ENCODE measurements at regions not wholly inside any gene's neighbourhood (a gene's known extent, or its start where the extent isn't known, plus 50 kb on each side); places are given as distances from the start of the nearest gene placed in this dataset.

- Histone ChIP-seq H3K36me3 (ENCODE audit: control insufficient read depth in 1 of 2, insufficient read depth in 2 of 2, low read length in 2 of 2) (no peaks in the 10 kb centered on the region), H3K9ac (ENCODE audit: low read length) (no peak overlapping the region), H3K9me3 (ENCODE audit: control insufficient read depth in 1 of 2, insufficient read depth in 1 of 2, low read depth in 1 of 2, low read length in 2 of 2) (no peaks in the 10 kb centered on the region), H3K4me1 (ENCODE audit: control insufficient read depth in 1 of 2, insufficient read depth in 2 of 2, low read length in 2 of 2) (peaks cover 0 to 3% of the 10 kb centered on the region in 2 experiments; a peak in 1 of 4 replicates), H3K4me3 (replicated peaks in 1 of 2; ENCODE audit: low read depth in 1 of 2, low read length in 2 of 2) (no peak overlapping the region), H3K9me2 (ENCODE audit: insufficient read depth) (no peaks in the 10 kb centered on the region), H3K27me3 (ENCODE audit: insufficient read depth, low read length) (no peaks in the 10 kb centered on the region), H3K79me2 (ENCODE audit: insufficient read depth, low read length) (no peaks in the 10 kb centered on the region), H3K27ac (ENCODE audit: low read depth, low read length) (no peak overlapping the region), H4K20me1 (ENCODE audit: insufficient read depth) (no peaks in the 10 kb centered on the region), H2AFZ (ENCODE audit: low read depth, low read length, poor library complexity, severe bottlenecking) (no peak overlapping the region), H3K4me2 (ENCODE audit: low read length) (no peak overlapping the region)
- no TSS peak for BruUV-seq (replicated peaks)
- ChIA-PET POLR2A (no interaction called here), RAD21 (ENCODE audit: low non-redundant PET in 1 of 2, low total read pairs in 2 of 2, uncharacterized antibody in 2 of 2, unreplicated experiment in 2 of 2) (no interaction called here), CTCF (no interaction called here)
- DNase-seq (ENCODE audit: low read depth, low spot score) (no peak), ATAC-seq (no peak)
- no peak for TF ChIP-seq SP1 (IDR thresholded peaks at IDR 0.05; ENCODE audit: low read depth)
- TF ChIP-seq POLR2AphosphoS5 (IDR thresholded peaks at IDR 0.05; ENCODE audit: low read depth, low read length): no peak
- no peak for TF ChIP-seq POLR2A (IDR thresholded peaks at IDR 0.05; ENCODE audit: borderline replicate concordance, extremely low read depth, insufficient read depth, insufficient read length)
- TF ChIP-seq ZFX (IDR thresholded peaks at IDR 0.05): no peak
- no peak for TF ChIP-seq YY1 (IDR thresholded peaks at IDR 0.05; ENCODE audit: extremely low read depth, insufficient replicate concordance, low read depth, low read length)
- TF ChIP-seq JUND (IDR thresholded peaks at IDR 0.05): no peak
- no peak for TF ChIP-seq CBX3 (IDR thresholded peaks at IDR 0.05; ENCODE audit: low read depth)
- TF ChIP-seq EZH2 (IDR thresholded peaks at IDR 0.05): no peak
- intact Hi-C loops (cut with micrococcal nuclease): no loop called here
Observed at GRCh38 chrX:21171181-21171580, 203.0 kb upstream of the CNKSR2 start.

GRCh38 chrX:21174439-21174838, 199.8 kb upstream of the CNKSR2 start:
- CTCF ChIA-PET: no interaction called here
- ATAC-seq: no peak
- no peaks in the 10 kb centered on the region for H3K27me3 ChIP-seq (ENCODE audit: insufficient read depth, low read length)
- TF ChIP-seq JUND (IDR thresholded peaks at IDR 0.05) (no peak), SRF (IDR thresholded peaks at IDR 0.05; ENCODE audit: low read depth) (no peak), REST (IDR thresholded peaks at IDR 0.05; ENCODE audit: low read depth) (no peak), ATF3 (IDR thresholded peaks at IDR 0.05) (no peak), EGR1 (IDR thresholded peaks at IDR 0.05; ENCODE audit: low read depth) (no peak), ELF1 (IDR thresholded peaks at IDR 0.05; ENCODE audit: borderline replicate concordance, low read depth) (no peak), POLR2A (IDR thresholded peaks at IDR 0.05; ENCODE audit: borderline replicate concordance, extremely low read depth, insufficient read depth, insufficient read length) (no peak), SIN3A (IDR thresholded peaks at IDR 0.05; ENCODE audit: low read depth) (no peak), MAX (IDR thresholded peaks at IDR 0.05) (no peak), CBX3 (IDR thresholded peaks at IDR 0.05; ENCODE audit: low read depth) (no peak), FOSL1 (IDR thresholded peaks at IDR 0.05; ENCODE audit: low read depth) (no peak), ZNF274 (IDR thresholded peaks at IDR 0.05; ENCODE audit: low read depth, low read length) (no peak), SP1 (IDR thresholded peaks at IDR 0.05; ENCODE audit: low read depth) (no peak), YY1 (IDR thresholded peaks at IDR 0.05; ENCODE audit: extremely low read depth, insufficient replicate concordance, low read depth, low read length) (no peak), EZH2 (IDR thresholded peaks at IDR 0.05) (no peak)

More at GRCh38 chrX:21174439-21174838, 199.8 kb upstream of the CNKSR2 start:
- H3K4me3 ChIP-seq (replicated peaks in 1 of 2; ENCODE audit: low read depth in 1 of 2, low read length in 2 of 2): no peak overlapping the region
- RAD21 ChIA-PET (ENCODE audit: low non-redundant PET in 1 of 2, low total read pairs in 2 of 2, uncharacterized antibody in 2 of 2, unreplicated experiment in 2 of 2): no interaction called here
- intact Hi-C loops (cut with micrococcal nuclease): no loop called here
- POLR2A ChIA-PET: no interaction called here
- no peaks in the 10 kb centered on the region for H4K20me1 ChIP-seq (ENCODE audit: insufficient read depth)
- H3K79me2 ChIP-seq (ENCODE audit: insufficient read depth, low read length): no peaks in the 10 kb centered on the region
- H2AFZ ChIP-seq (ENCODE audit: low read depth, low read length, poor library complexity, severe bottlenecking): no peak overlapping the region
- H3K9me2 ChIP-seq (ENCODE audit: insufficient read depth): no peaks in the 10 kb centered on the region
- H3K36me3 ChIP-seq (ENCODE audit: control insufficient read depth in 1 of 2, insufficient read depth in 2 of 2, low read length in 2 of 2): no peaks in the 10 kb centered on the region
- no peak overlapping the region for H3K4me2 ChIP-seq (ENCODE audit: low read length)
- DNase-seq (ENCODE audit: low read depth, low spot score): no peak
- no TSS peak for BruUV-seq (replicated peaks)
- H3K27ac ChIP-seq (ENCODE audit: low read depth, low read length): no peak overlapping the region
- H3K9me3 ChIP-seq (ENCODE audit: control insufficient read depth in 1 of 2, insufficient read depth in 1 of 2, low read depth in 1 of 2, low read length in 2 of 2): no peaks in the 10 kb centered on the region
- H3K9ac ChIP-seq (ENCODE audit: low read length): no peak overlapping the region
- H3K4me1 ChIP-seq (ENCODE audit: control insufficient read depth in 1 of 2, insufficient read depth in 2 of 2, low read length in 2 of 2): no peaks in the 10 kb centered on the region
